ENCODE measurements at regions not wholly inside any gene's neighbourhood (a gene's known extent, or its start where the extent isn't known, plus 50 kb on each side); places are given as distances from the start of the nearest gene placed in this dataset.

- TF ChIP-seq, protein P1, sequence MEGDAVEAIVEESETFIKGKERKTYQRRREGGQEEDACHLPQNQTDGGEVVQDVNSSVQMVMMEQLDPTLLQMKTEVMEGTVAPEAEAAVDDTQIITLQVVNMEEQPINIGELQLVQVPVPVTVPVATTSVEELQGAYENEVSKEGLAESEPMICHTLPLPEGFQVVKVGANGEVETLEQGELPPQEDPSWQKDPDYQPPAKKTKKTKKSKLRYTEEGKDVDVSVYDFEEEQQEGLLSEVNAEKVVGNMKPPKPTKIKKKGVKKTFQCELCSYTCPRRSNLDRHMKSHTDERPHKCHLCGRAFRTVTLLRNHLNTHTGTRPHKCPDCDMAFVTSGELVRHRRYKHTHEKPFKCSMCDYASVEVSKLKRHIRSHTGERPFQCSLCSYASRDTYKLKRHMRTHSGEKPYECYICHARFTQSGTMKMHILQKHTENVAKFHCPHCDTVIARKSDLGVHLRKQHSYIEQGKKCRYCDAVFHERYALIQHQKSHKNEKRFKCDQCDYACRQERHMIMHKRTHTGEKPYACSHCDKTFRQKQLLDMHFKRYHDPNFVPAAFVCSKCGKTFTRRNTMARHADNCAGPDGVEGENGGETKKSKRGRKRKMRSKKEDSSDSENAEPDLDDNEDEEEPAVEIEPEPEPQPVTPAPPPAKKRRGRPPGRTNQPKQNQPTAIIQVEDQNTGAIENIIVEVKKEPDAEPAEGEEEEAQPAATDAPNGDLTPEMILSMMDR (IDR thresholded peaks at IDR 0.05; ENCODE audit: borderline replicate concordance, extremely low read depth, insufficient read depth): no peak
- DNase-seq: peak in 2 of 5 donors; percentile 31 to 43
- Histone ChIP-seq H3K36me3 (ENCODE audit: control insufficient read depth in 2 of 3, insufficient read depth in 3 of 3, low read length in 3 of 3) (no peaks in the 10 kb centered on the region), H3K27ac (ENCODE audit: low read depth in 2 of 2, low read length in 2 of 2) (no peak overlapping the region), H3K9me3 (ENCODE audit: control insufficient read depth in 2 of 3, insufficient read depth in 1 of 3, low read length in 3 of 3) (no peaks in the 10 kb centered on the region), H3K4me1 (ENCODE audit: control insufficient read depth in 2 of 3, insufficient read depth in 2 of 3, low read depth in 1 of 3, low read length in 3 of 3) (no peaks in the 10 kb centered on the region), H3K4me3 (ENCODE audit: low read length in 3 of 3) (no peak overlapping the region), H3K27me3 (ENCODE audit: control insufficient read depth, insufficient read depth, low read length) (no peaks in the 10 kb centered on the region), H3K9ac (ENCODE audit: low read length in 3 of 3) (no peak overlapping the region)
- intact Hi-C loops (cut with DNase I): no loop called here
- FAIRE-seq: no peak
Measured at GRCh38 chr2:146228466-146229058, 1616.3 kb upstream of the ACVR2A start.

DNA sequence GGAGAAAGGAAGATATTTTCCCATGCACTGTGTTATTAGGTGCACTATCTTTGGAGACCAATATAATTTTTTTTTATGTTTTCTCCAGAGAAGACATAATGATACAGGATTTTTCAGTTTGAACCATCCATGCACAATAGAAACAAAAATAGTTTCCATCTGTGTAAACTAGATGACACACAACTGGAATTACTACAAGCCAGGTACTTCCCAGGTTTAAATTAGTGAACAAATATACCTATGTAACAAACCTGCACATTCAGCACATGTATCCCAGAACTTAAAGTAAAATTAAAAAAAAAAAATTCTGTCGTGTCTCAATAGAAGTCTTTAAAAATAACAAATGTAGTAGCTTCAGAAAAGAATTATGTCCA, 1616.8 kb upstream of the ACVR2A start:
- FAIRE-seq: no peak
- Histone ChIP-seq H3K27ac (ENCODE audit: low read depth in 2 of 2, low read length in 2 of 2) (no peak overlapping the region), H3K27me3 (ENCODE audit: control insufficient read depth, insufficient read depth, low read length) (no peaks in the 10 kb centered on the region), H3K4me1 (ENCODE audit: control insufficient read depth in 2 of 3, insufficient read depth in 2 of 3, low read depth in 1 of 3, low read length in 3 of 3) (no peaks in the 10 kb centered on the region), H3K36me3 (ENCODE audit: control insufficient read depth in 2 of 3, insufficient read depth in 3 of 3, low read length in 3 of 3) (no peaks in the 10 kb centered on the region), H3K9me3 (ENCODE audit: control insufficient read depth in 2 of 3, insufficient read depth in 1 of 3, low read length in 3 of 3) (no peaks in the 10 kb centered on the region), H3K9ac (ENCODE audit: low read length in 3 of 3) (no peak overlapping the region), H3K4me3 (ENCODE audit: low read length in 3 of 3) (no peak overlapping the region)
- no peak for DNase-seq
- intact Hi-C loops (cut with DNase I): no loop called here
- TF ChIP-seq, protein P1 (IDR thresholded peaks at IDR 0.05; ENCODE audit: borderline replicate concordance, extremely low read depth, insufficient read depth): no peak

GRCh38 chr2:146227152-146228019, 1617.4 kb upstream of the ACVR2A start:
- Histone ChIP-seq H3K36me3 (ENCODE audit: control insufficient read depth in 2 of 3, insufficient read depth in 3 of 3, low read length in 3 of 3) (no peaks in the 10 kb centered on the region), H3K9ac (ENCODE audit: low read length in 3 of 3) (no peak overlapping the region), H3K27ac (ENCODE audit: low read depth in 2 of 2, low read length in 2 of 2) (no peak overlapping the region), H3K9me3 (ENCODE audit: control insufficient read depth in 2 of 3, insufficient read depth in 1 of 3, low read length in 3 of 3) (no peaks in the 10 kb centered on the region), H3K27me3 (ENCODE audit: control insufficient read depth, insufficient read depth, low read length) (no peaks in the 10 kb centered on the region), H3K4me1 (ENCODE audit: control insufficient read depth in 2 of 3, insufficient read depth in 2 of 3, low read depth in 1 of 3, low read length in 3 of 3) (no peaks in the 10 kb centered on the region), H3K4me3 (ENCODE audit: low read length in 3 of 3) (no peak overlapping the region)
- TF ChIP-seq, protein P1 (IDR thresholded peaks at IDR 0.05; ENCODE audit: borderline replicate concordance, extremely low read depth, insufficient read depth): no peak
- intact Hi-C loops (cut with DNase I): no loop called here
- DNase-seq (no peak), FAIRE-seq (no peak)

Measured in kidney (tissue), 13 donors.